Brain pericyte (primary cell): ENCODE measurements at regions not wholly inside any gene's neighbourhood (a gene's known extent, or its start where the extent isn't known, plus 50 kb on each side); places are given as distances from the start of the nearest gene placed in this dataset.

Source experiments
- DNase-seq: peaks from one replicate; pipeline ENCODE4 v3.0.0-alpha.2; 2012; ENCODE audit warnings: low read depth, low spot score

- DNase-seq, result no peak
These were observed 1944.6 kb downstream of the EFNA5 start for GRCh38 chr5:105726093-105726492.

DNA sequence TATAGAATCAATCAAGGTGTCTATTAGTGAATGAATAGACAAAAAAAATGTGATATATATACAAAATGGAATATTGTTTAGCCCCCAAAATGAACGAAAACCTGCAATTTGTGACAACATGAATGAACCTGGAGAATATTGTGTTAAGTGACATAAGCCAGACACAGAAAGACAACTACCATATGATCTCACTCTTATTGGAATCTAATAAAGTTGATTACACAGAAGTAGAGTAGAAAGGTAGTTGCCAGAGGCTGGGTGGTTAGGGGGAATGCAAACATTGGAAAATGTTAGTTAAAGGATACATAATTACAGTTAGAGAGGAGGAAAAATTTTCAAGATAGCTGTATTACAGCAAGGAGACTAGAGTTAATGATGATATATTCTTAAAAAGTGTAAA lies 1962.3 kb downstream of the EFNA5 start:
- DNase-seq, result no peak

DNA sequence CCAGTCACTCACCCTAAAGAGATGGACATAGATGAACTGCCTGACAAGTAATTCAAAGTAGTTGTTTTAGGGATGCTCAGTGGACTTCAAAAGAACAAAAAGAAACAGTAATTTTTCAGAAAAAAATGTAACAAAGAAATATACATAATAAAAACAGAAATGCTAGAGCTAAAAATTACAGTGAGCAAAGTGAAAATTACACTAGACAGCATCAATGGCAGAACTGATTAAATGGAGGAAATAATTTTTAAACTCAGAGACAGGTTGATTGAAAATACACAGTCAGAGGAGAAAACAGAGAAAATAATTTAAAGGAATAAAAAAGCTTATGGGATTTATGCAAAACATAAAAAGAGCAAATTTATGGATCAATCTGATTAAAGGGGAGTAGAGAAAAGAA lies 1968.4 kb downstream of the EFNA5 start:
- no peak for DNase-seq

DNA sequence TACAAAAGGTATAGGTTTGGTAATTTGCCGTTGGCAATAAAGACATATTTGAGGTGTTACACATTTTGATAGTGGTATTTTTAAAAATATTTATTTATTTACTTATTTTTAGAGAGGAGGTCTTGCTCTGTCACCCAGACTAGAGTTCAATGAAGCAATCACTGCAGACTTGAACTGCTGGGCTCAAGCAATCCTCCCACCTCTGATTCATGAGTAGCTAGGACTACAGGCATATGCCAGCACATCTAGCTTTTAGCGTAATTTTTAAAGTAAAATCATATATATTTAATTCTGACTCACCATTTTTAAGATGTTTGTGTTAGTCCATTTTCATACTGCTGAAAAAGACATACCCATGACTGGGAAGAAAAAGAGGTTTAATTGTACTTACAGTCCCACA lies 1974.3 kb downstream of the EFNA5 start:
- DNase-seq, result no peak

DNA sequence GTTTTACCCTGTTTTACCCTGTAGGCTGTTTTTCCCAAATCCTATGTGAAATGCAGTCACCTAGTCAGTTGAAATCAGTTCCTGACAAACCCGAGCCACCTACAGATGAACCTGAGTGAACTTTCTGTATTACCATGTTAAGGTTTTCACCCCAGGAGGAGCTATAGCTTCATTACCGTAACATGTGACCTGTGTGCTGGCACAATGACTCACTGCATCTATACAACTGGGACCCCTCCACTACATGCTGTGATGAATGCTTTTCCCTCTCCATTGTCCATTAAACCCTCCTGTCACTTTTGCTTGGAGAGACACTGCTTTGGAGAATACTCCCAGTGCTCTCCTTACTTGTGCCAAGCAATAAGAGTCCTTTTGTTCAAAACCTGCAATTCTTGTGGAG lies 1974.8 kb downstream of the EFNA5 start:
- no peak for DNase-seq

DNA sequence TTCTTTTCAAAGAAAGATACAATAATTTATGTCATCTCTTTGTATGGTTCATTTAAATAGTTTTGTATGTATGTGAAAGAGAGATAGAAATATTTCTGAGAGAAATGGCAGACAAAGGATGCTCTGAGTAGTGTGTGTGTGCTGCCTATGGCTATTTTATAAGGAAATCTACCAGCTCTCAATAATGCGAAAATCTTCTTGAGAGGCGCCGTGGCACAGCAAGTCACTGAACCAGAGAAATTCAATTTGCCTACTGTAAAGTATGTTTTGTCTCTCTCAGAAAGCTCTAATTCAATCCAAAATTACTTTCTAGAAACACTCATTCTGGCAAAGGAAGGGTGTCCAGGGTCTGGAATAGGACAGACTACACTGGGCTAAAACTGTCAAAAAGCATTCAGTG lies 1981.1 kb downstream of the EFNA5 start:
- DNase-seq, result no peak

GRCh38 chr5:105688227-105688792 lies 1982.4 kb downstream of the EFNA5 start:
- DNase-seq, result no peak

GRCh38 chr5:105687493-105687892 lies 1983.2 kb downstream of the EFNA5 start:
- no peak for DNase-seq

DNA sequence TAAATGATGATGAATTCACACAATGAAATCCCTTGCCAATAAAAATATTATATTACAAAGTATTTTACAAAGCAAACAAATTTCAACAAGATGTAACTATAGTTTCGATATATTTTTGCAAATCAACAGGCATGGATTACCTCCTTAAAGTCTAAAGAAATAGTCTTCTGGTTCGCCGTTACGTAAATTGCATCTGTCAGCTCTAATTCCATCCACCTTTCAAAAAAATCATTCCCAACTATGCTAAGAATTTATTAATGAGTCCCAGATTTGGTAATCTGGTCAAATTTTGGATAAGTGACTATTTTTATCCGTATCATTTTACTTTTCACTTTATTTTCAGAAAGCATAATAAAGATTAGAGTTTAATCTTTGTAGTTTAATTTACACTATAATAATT lies 1984.9 kb downstream of the EFNA5 start:
- DNase-seq, result no peak

- DNase-seq, result no peak
These were observed 1985.9 kb downstream of the EFNA5 start for GRCh38 chr5:105684799-105685198.

GRCh38 chr5:105680858-105681475 lies 1989.8 kb downstream of the EFNA5 start:
- DNase-seq, result no peak

DNA sequence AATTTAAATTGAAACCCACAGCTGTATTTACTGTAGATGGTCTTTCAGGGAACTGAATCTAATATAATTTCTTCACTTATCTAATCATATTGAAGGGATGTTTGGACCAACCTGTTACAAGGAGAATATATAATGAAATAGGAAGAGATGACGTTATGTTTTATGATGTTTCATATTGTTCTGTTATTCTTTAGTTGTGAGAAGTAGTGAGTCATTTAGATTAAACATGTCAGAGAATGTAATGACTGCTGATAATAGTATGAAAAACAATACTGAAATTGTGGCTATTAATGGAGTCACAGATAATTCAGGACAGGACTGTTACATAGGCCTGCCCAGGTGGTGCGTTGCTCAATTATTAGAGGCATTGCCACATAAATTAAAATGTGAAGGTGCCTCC lies 1993.4 kb downstream of the EFNA5 start:
- no peak for DNase-seq

DNA sequence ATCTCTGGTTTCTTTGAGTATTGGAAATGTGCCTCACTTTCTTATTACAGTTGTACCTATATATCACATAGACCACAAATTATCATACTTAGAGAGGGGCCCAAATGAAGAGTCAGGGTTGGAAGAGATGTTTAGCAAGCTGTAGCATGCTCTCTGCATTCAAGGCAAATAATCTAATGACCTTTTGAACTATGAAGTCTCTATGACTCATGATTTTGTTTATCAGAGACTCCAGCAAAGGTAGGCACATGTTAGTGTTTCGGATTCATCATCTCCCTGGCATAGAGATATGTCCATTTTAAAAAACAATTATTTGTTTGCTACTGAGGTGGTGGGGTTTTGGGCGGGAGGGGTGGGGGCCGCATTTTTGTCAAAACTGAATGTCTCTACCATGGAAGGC lies 2000.1 kb downstream of the EFNA5 start:
- no peak for DNase-seq

DNA sequence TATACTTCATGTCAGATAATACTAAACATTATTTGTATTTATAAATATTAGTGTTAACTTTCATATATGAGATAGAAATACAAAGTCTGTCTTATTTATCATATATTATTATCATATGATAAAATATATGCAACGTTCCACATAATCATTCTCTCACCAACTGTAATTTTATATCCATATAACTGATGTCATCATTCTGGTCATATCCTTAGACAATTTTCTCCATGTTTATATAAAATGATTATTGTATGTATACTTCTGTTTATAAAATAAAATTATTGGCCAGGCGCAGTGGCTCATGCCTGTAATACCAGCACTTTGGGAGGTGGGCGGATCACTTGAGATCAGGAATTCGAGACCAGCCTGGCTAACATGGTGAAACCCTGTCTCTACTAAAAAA lies 2007.1 kb downstream of the EFNA5 start:
- DNase-seq, result no peak

GRCh38 chr5:105659396-105659795 lies 2011.3 kb downstream of the EFNA5 start:
- no peak for DNase-seq

GRCh38 chr5:105640328-105640727 lies 2030.4 kb downstream of the EFNA5 start:
- no peak for DNase-seq

GRCh38 chr5:105639511-105639910 lies 2031.2 kb downstream of the EFNA5 start:
- DNase-seq, result no peak

DNA sequence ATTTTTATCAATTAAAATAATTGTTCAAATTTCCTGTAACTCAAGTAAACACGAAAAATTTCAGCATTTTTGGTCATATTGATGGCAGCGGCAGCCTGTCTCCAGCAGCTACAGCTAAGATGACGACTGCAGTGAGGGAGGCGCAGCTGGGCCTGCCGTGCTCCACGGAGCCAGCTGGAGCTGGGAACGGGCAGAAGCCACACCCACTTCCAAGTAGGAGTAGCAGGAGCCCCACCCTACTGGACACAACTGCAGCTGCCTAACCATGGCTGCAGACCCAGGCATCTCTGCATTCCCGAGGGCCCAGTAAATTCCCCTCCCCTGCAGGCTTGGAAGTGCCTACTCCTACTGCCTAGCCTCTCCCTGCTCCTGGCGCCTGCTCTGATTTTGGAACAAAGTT lies 2031.7 kb downstream of the EFNA5 start:
- no peak for DNase-seq

DNA sequence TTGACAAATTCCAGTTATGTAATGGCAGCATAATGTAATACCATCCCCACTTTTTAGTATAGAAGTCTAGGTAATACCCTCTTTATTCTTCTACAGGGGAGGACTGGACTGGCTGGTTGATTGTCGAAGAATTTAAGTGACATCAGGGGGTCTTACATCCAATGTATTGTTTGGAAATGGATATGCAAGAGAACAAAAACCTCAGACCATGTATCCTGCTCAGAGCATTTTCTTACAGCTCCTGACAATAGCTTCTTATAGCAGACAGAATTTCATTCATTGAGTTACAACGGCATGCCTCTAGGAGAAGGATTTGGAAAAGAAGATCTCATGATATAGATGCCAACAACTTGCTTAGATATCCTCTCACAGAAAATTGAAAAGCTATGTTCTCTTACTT lies 2032.3 kb downstream of the EFNA5 start:
- no peak for DNase-seq

DNA sequence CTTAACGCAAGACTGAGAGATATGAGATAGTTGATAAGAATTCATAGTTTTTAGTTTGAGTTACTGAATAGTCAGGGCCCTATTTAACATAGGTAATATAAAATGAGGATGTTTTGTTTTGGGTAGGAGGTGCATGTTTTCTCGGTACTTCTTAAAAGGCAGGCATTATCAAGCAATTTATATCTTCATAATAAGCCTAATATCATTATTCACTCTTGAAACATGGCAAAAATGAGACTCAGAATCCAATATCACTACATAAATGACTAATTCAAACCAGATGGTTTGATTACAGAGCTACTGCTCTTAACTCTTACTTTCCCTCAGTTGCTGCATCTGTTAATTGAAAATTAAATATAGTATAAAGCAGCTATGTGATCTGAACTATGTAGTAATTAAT lies 2038.7 kb downstream of the EFNA5 start:
- no peak for DNase-seq

- DNase-seq, result no peak
These were observed 2039.9 kb downstream of the EFNA5 start for GRCh38 chr5:105630803-105631202.

GRCh38 chr5:105619725-105620124 lies 2051.0 kb downstream of the EFNA5 start:
- DNase-seq, result no peak

GRCh38 chr5:105617436-105618215 lies 2053.1 kb downstream of the EFNA5 start:
- DNase-seq, result no peak
